GM12878 (cell line): ENCODE measurements at regions not wholly inside any gene's neighbourhood (a gene's known extent, or its start where the extent isn't known, plus 50 kb on each side); places are given as distances from the start of the nearest gene placed in this dataset.

Source experiments
- E2F8 ChIP-seq: fragments of 450-650 bp; IDR thresholded peaks from 2 replicates; pipeline ENCODE4 v1.6.1; 2018; ENCODE audit warnings: mild to moderate bottlenecking, low read depth, moderate library complexity; ENCODE audit not compliant: partially characterized antibody
- FOXK2 ChIP-seq: fragments of 450-650 bp; IDR thresholded peaks from 2 replicates; pipeline ENCODE4 v1.6.1; 2017; ENCODE audit warnings: mild to moderate bottlenecking, moderate library complexity
- MYB ChIP-seq: fragments of 150-350 bp; IDR thresholded peaks from 2 replicates; pipeline ENCODE4 v1.6.1; 2014; ENCODE audit warnings: mild to moderate bottlenecking, low read depth, low read length, borderline replicate concordance
- NFYB ChIP-seq: IDR thresholded peaks from 2 replicates; pipeline ENCODE4 v1.6.1; 2011; ENCODE audit warnings: low read depth, mild to moderate bottlenecking, low read length, improper control_type of control experiment, moderate library complexity; ENCODE audit not compliant: insufficient read depth
- NR2C1 ChIP-seq: fragments of 450-650 bp; IDR thresholded peaks from 2 replicates; pipeline ENCODE4 v1.6.1; 2017; ENCODE audit warnings: antibody characterized with exemption, mild to moderate bottlenecking, moderate library complexity
- PAX5 ChIP-seq: IDR thresholded peaks from 2 replicates; pipeline ENCODE4 v1.6.1; 2011; ENCODE audit warnings: low read depth, low read length, borderline replicate concordance
- PAX8 ChIP-seq: fragments of 450-650 bp; IDR thresholded peaks from 2 replicates; pipeline ENCODE4 v1.6.1; 2017; ENCODE audit warnings: mild to moderate bottlenecking, moderate library complexity
- POLR2A ChIP-seq: IDR thresholded peaks from 2 replicates; pipeline ENCODE4 v1.6.1; 2011; ENCODE audit warnings: low read depth, mild to moderate bottlenecking, low read length
- RELB ChIP-seq: fragments of 450-650 bp; IDR thresholded peaks from 2 replicates; pipeline ENCODE4 v1.6.1; 2017; ENCODE audit warnings: low read depth, mild to moderate bottlenecking, moderate library complexity
- REST ChIP-seq: IDR thresholded peaks from 2 replicates; pipeline ENCODE4 v1.6.1; 2012; ENCODE audit warnings: mild to moderate bottlenecking, low read depth, low read length
- SIX5 ChIP-seq: IDR thresholded peaks from 2 replicates; pipeline ENCODE4 v1.6.1; 2011; ENCODE audit warnings: mild to moderate bottlenecking, low read depth, low read length, moderate library complexity; ENCODE audit not compliant: severe bottlenecking
- STAT3 ChIP-seq: IDR thresholded peaks from 2 replicates; pipeline ENCODE4 v1.6.1; 2011; ENCODE audit warnings: low read depth, low read length, improper control_type of control experiment
- SUPT20H ChIP-seq: IDR thresholded peaks from 2 replicates; pipeline ENCODE4 v1.6.1; 2011; ENCODE audit warnings: low read depth, mild to moderate bottlenecking, low read length, moderate library complexity, borderline replicate concordance; ENCODE audit not compliant: control insufficient read depth
- TARDBP ChIP-seq: IDR thresholded peaks from 2 replicates; pipeline ENCODE4 v1.6.1; 2016; ENCODE audit warnings: borderline replicate concordance
- USF2 ChIP-seq: IDR thresholded peaks from 2 replicates; pipeline ENCODE4 v1.6.1; 2011; ENCODE audit warnings: low read depth, low read length, improper control_type of control experiment, borderline replicate concordance
- YY1 ChIP-seq: IDR thresholded peaks from 2 replicates; pipeline ENCODE4 v1.6.1; 2011; ENCODE audit warnings: low read depth, mild to moderate bottlenecking, low read length
- ZNF384 ChIP-seq: IDR thresholded peaks from 2 replicates; pipeline ENCODE4 v1.6.1; 2012; ENCODE audit warnings: low read depth, mild to moderate bottlenecking, low read length, improper control_type of control experiment, borderline replicate concordance
- ZNF622 ChIP-seq: fragments of 450-650 bp; IDR thresholded peaks from 2 replicates; pipeline ENCODE4 v1.6.1; 2017; ENCODE audit warnings: mild to moderate bottlenecking, inconsistent platforms
- ZZZ3 ChIP-seq: IDR thresholded peaks from 2 replicates; pipeline ENCODE4 v1.6.1; 2011; ENCODE audit warnings: low read depth; ENCODE audit not compliant: control insufficient read depth, insufficient read length
- TF ChIP-seq, protein P1 (sequence below): fragments of 450-650 bp; formaldehyde crosslinking; IDR thresholded peaks from 2 replicates; pipeline ENCODE4 v1.4.0; 2020; ENCODE audit warnings: mild to moderate bottlenecking, moderate library complexity

- TF ChIP-seq, protein P1, sequence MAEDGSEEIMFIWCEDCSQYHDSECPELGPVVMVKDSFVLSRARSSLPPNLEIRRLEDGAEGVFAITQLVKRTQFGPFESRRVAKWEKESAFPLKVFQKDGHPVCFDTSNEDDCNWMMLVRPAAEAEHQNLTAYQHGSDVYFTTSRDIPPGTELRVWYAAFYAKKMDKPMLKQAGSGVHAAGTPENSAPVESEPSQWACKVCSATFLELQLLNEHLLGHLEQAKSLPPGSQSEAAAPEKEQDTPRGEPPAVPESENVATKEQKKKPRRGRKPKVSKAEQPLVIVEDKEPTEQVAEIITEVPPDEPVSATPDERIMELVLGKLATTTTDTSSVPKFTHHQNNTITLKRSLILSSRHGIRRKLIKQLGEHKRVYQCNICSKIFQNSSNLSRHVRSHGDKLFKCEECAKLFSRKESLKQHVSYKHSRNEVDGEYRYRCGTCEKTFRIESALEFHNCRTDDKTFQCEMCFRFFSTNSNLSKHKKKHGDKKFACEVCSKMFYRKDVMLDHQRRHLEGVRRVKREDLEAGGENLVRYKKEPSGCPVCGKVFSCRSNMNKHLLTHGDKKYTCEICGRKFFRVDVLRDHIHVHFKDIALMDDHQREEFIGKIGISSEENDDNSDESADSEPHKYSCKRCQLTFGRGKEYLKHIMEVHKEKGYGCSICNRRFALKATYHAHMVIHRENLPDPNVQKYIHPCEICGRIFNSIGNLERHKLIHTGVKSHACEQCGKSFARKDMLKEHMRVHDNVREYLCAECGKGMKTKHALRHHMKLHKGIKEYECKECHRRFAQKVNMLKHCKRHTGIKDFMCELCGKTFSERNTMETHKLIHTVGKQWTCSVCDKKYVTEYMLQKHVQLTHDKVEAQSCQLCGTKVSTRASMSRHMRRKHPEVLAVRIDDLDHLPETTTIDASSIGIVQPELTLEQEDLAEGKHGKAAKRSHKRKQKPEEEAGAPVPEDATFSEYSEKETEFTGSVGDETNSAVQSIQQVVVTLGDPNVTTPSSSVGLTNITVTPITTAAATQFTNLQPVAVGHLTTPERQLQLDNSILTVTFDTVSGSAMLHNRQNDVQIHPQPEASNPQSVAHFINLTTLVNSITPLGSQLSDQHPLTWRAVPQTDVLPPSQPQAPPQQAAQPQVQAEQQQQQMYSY: no peak
- TF ChIP-seq FOXK2 (no peak), POLR2A (no peak), STAT3 (no peak), ZNF622 (no peak), TARDBP (no peak), YY1 (no peak), PAX5 (peak; percentile 77), MYB (no peak), SUPT20H (no peak), PAX8 (no peak), NR2C1 (no peak), E2F8 (no peak), USF2 (no peak), ZNF384 (no peak), ZZZ3 (no peak), RELB (no peak), SIX5 (no peak), NFYB (no peak), REST (no peak)
Observed at GRCh38 chr21:25191141-25191540, 416.1 kb downstream of the MRPL39 start (continued).
